Pancreas (tissue), 10 donors: ENCODE measurements at regions not wholly inside any gene's neighbourhood (a gene's known extent, or its start where the extent isn't known, plus 50 kb on each side); places are given as distances from the start of the nearest gene placed in this dataset.

Source experiments
- ATAC-seq, 4 donors: fragments of 200-7000 bp; cut with Tn5 transposase; one replicate each; pipeline versions ENCODE4 v1.8.0 to v1.9.1; 2020; ENCODE audit warnings: mild to moderate bottlenecking in 4 of 4, moderate library complexity in 4 of 4
- DNase-seq, 6 donors: peaks; one replicate each; pipeline ENCODE4 v3.0.0-alpha.2; 2020
- FAIRE-seq: peaks from 2 replicates; lab custom pipeline; 2012; peaks lifted over from hg19 to GRCh38; lab: Jason Lieb, UNC
- H3K27ac ChIP-seq, 4 donors: fragments of 200-600 bp; sonication (generic); 1 replicate in 3 of 4; 2 replicates in 1 of 4; pipeline versions ENCODE4 v1.5.0 to v1.8.0; 2020
- H3K27me3 ChIP-seq, 4 donors: fragments of 200-600 bp; one replicate each; pipeline ENCODE4 v1.8.0; 2021
- H3K36me3 ChIP-seq, 3 donors: fragments of 200-600 bp; sonication (generic) in 1 of 3; one replicate each; pipeline versions ENCODE4 v1.5.0 to v1.8.0; 2020 to 2021
- H3K4me1 ChIP-seq, 3 donors: fragments of 200-600 bp; one replicate each; pipeline ENCODE4 v1.8.0; 2021
- H3K4me3 ChIP-seq, 4 donors: fragments of 200-600 bp; sonication (generic) in 2 of 4; one replicate each; pipeline versions ENCODE4 v1.5.0 to v1.8.0; 2020 to 2021
- H3K9me3 ChIP-seq, 4 donors: fragments of 200-600 bp; one replicate each; pipeline ENCODE4 v1.8.0; 2021
- CTCF ChIP-seq, 4 donors: fragments of 200-600 bp; sonication (generic) in 3 of 4; IDR thresholded peaks; one replicate each; pipeline versions ENCODE4 v1.5.0 to v1.8.0; 2021; ENCODE audit warnings: antibody characterized with exemption in 4 of 4
- WGBS, 2 donors: extraction: QIAGEN DNeasy Blood & Tissue Kit; methylation state at CpG; one replicate each; pipeline ENCODE4 v1.1.7; 2013; 5-methylcytosine and 5-hydroxymethylcytosine counted together
- intact Hi-C, 3 donors: fragments of 100-400 bp; cut with DNase I; formaldehyde crosslinking; loops; one replicate each; pipeline versions ENCODE4 v1.11.1 to v1.14.2; 2022
- donor health status: healthy with polysubstance abuse.
- donor health status: DM: no; HTN: no; CAD: no; lungs with moderate emphysema.
- donor health status: DM: no; HTN: no; CAD: no.
- donor health status: control.
- donor health status: control.
- donor health status: Bipolar disorder and iron deficiency.
- donor health status: DM: yes; HTN: yes; CAD: no.
- donor health status: DM: no; HTN: no; CAD: no.
- donor health status: DM: no; HTN: no; CAD: no.
- donor health status: DM: yes; HTN: yes; CAD: no.

GRCh38 chr15:95044745-95045417, 813.5 kb downstream of the MCTP2 start:
- no peak for DNase-seq
- Histone ChIP-seq H3K4me1 (no peaks in the 10 kb centered on the region), H3K9me3 (no peaks in the 10 kb centered on the region), H3K4me3 (no peak overlapping the region), H3K27me3 (no peaks in the 10 kb centered on the region), H3K27ac (no peak overlapping the region), H3K36me3 (no peaks in the 10 kb centered on the region)
- TF ChIP-seq CTCF (IDR thresholded peaks at IDR 0.05), result no peak
- no peak for ATAC-seq
- 39 to 49% methylated on average over 8 of the region's 8 CpGs for WGBS, 2 donors
- no peak for FAIRE-seq
- intact Hi-C loops, result no loop called here

DNA sequence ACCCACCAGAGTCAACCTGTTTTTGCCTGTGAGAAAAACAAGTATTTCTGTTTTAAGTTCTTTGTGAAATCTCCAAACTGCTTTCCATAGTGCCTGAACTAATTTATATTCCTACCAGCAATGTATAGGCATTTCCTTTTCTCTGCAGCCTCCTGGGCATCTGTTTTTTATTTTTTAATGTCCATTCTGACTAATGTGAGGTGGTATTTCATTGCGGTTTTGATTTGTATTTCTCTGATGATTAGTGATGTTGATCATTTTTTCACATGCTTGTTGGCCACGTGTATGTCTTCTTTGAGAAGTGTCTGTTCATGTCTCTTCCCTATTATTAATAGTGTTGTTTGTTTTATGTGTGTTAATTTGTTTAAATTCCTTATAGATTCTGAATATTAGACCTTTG, 820.5 kb downstream of the MCTP2 start:
- 60 to 66% methylated on average over 2 of the region's 2 CpGs for WGBS, 2 donors
- Histone ChIP-seq H3K4me3 (no peak overlapping the region), H3K9me3 (no peaks in the 10 kb centered on the region), H3K27ac (no peak overlapping the region), H3K4me1 (no peaks in the 10 kb centered on the region), H3K36me3 (no peaks in the 10 kb centered on the region), H3K27me3 (no peaks in the 10 kb centered on the region)
- DNase-seq (no peak), FAIRE-seq (no peak), ATAC-seq (no peak)
- intact Hi-C loops, result no loop called here
- no peak for TF ChIP-seq CTCF (IDR thresholded peaks at IDR 0.05)

GRCh38 chr15:95059346-95059905, 828.1 kb downstream of the MCTP2 start:
- Histone ChIP-seq H3K27ac (no peak overlapping the region), H3K4me3 (no peak overlapping the region), H3K4me1 (no peaks in the 10 kb centered on the region), H3K9me3 (no peaks in the 10 kb centered on the region), H3K27me3 (no peaks in the 10 kb centered on the region), H3K36me3 (no peaks in the 10 kb centered on the region)
- FAIRE-seq (no peak), DNase-seq (no peak), ATAC-seq (no peak)
- TF ChIP-seq CTCF (IDR thresholded peaks at IDR 0.05), result no peak
- WGBS, 2 donors, result 64 to 88% methylated on average over 2 to 4 of the region's 4 CpGs
- intact Hi-C loops, result no loop called here

DNA sequence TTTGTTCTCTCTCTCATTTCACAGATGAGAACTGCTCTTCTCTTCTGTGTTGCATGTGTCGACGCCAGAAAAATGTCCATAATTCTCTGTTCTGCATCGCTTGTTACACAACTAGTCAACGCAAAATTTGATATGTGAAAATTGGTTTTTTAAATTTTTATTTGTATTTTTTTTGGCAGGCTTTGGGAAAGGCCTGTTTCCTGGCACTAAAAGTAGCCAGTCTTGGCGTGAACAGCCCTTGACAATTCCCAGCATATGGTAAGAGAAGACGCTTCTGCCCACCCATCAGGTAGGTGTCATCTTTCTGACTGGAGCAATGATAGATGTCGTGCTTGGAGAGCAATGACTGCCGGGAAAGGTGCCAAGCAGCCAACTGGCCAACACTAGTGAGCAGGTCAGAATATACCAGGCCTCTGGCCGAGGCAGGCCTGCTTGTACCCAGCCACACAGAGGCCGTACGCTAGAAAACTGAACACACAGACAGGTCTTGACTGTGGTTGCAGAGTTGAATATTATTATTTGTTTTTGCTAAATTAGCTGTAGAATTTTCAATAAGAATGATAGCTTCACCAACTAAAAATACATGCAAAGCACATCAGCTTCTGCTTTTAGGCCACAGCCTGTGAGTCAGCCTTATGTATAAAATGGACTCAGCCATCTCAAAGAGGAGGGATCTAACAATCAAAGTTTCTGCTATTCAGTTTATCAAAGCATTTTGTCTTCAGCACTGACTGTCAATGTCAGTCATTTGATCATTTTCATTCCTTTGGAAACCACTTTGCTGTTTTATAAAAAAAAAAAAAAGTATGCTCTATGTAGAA, 837.5 kb downstream of the MCTP2 start:
- DNase-seq (no peak), FAIRE-seq (no peak), ATAC-seq (no peak)
- 85% methylated on average over 11 of the region's 11 CpGs for WGBS, 2 donors
- intact Hi-C loops, result no loop called here
- no peaks in the 10 kb centered on the region for H3K27me3 ChIP-seq
- H3K27ac ChIP-seq, result no peak overlapping the region
- no peak for TF ChIP-seq CTCF (IDR thresholded peaks at IDR 0.05)
- no peaks in the 10 kb centered on the region for H3K4me1 ChIP-seq
- H3K4me3 ChIP-seq, result no peak overlapping the region
- H3K9me3 ChIP-seq, result no peaks in the 10 kb centered on the region
- H3K36me3 ChIP-seq, result no peaks in the 10 kb centered on the region
